HCT116 (cell line): ENCODE measurements at regions not wholly inside any gene's neighbourhood (a gene's known extent, or its start where the extent isn't known, plus 50 kb on each side); places are given as distances from the start of the nearest gene placed in this dataset.

ENCODE experiments used
- ATAC-seq: fragments of 200-7000 bp; cut with Tn5 transposase; 2 replicates; pipeline ENCODE4 v1.9.1; 2020; ENCODE audit warnings: mild to moderate bottlenecking, moderate library complexity
- BruUV-seq: library from RNA; stranded (reverse); fragments of 400-500 nt; replicated peaks from 2 replicates; lab custom pipeline; 2021; lab: Mats Ljungman, UMichigan
- CTCF ChIA-PET: fragments of 300-600 bp; sonication (Branson Sonifier 250); formaldehyde crosslinking; loops from one replicate; lab custom pipeline; 2021; ENCODE audit warnings: antibody characterized with exemption; lab: Charles Lee
- POLR2A ChIA-PET: fragments of 300-600, 350-600 bp; sonication (Branson Sonifier 250); formaldehyde crosslinking; loops from one replicate; lab custom pipeline; 2021; ENCODE audit warnings: antibody characterized with exemption; lab: Charles Lee
- RAD21 ChIA-PET, 2 experiments: fragments of 300-600 bp; sonication (Branson Sonifier 250); formaldehyde crosslinking; loops; one replicate each; lab custom pipeline; 2023; ENCODE audit warnings: low total read pairs in 2 of 2; ENCODE audit not compliant: uncharacterized antibody in 2 of 2, unreplicated experiment in 2 of 2, low non-redundant PET in 1 of 2; lab: Charles Lee
- DNase-seq: peaks from one replicate; pipeline ENCODE4 v3.0.0-alpha.2; 2010; ENCODE audit warnings: low read depth, low spot score
- H2AFZ ChIP-seq: fragments of 200-600 bp; shearing (Covaris generic), sonication (generic); 2 replicates; pipeline ENCODE4 v1.6.1; 2017; ENCODE audit warnings: low read depth, mixed run types, mixed read lengths, antibody characterized with exemption, low read length; ENCODE audit not compliant: poor library complexity, severe bottlenecking
- H3K27ac ChIP-seq: 2 replicates; pipeline ENCODE4 v1.5.1; 2012; ENCODE audit warnings: low read depth, low read length
- H3K27me3 ChIP-seq: fragments of 200-600 bp; sonication (generic); 2 replicates; pipeline ENCODE4 v1.6.1; 2016; ENCODE audit warnings: mixed run types, low read length, mixed read lengths; ENCODE audit not compliant: insufficient read depth
- H3K36me3 ChIP-seq, 2 experiments: fragments of 200-500 bp in 1 of 2; fragments of 200-600 bp in 1 of 2; sonication (Bioruptor generic) in 1 of 2; sonication (generic) in 1 of 2; 2 replicates each; pipeline versions ENCODE4 v1.5.1 to v1.6.1; 2014 to 2016; ENCODE audit warnings: low read length in 2 of 2, inconsistent platforms in 1 of 2, mixed read lengths in 1 of 2, mixed run types in 1 of 2; ENCODE audit not compliant: insufficient read depth in 2 of 2, control insufficient read depth in 1 of 2
- H3K4me1 ChIP-seq, 2 experiments: fragments of 200-600 bp in 1 of 2; sonication (generic) in 1 of 2; 2 replicates each; pipeline versions ENCODE4 v1.5.1 to v1.6.1; 2012 to 2017; ENCODE audit warnings: low read length in 2 of 2, inconsistent platforms in 1 of 2, mild to moderate bottlenecking in 1 of 2, mixed read lengths in 1 of 2, mixed run types in 1 of 2, moderate library complexity in 1 of 2; ENCODE audit not compliant: insufficient read depth in 2 of 2, control insufficient read depth in 1 of 2
- H3K4me2 ChIP-seq: fragments of 200-600 bp; sonication (generic); 2 replicates; pipeline ENCODE4 v1.6.1; 2017; ENCODE audit warnings: mixed run types, low read length, mixed read lengths
- H3K4me3 ChIP-seq, 2 experiments: fragments of 200-600 bp in 1 of 2; sonication (generic) in 1 of 2; replicated peaks in 1 of 2; 2 replicates each; pipeline ENCODE4 v1.5.1; 2011 to 2016; ENCODE audit warnings: low read length in 2 of 2, control low read depth in 1 of 2, low read depth in 1 of 2, mild to moderate bottlenecking in 1 of 2, mixed read lengths in 1 of 2, mixed run types in 1 of 2
- H3K79me2 ChIP-seq: fragments of 200-600 bp; sonication (generic); 2 replicates; pipeline ENCODE4 v1.6.1; 2017; ENCODE audit warnings: mild to moderate bottlenecking, mixed run types, low read length, moderate library complexity, mixed read lengths; ENCODE audit not compliant: insufficient read depth
- H3K9ac ChIP-seq: fragments of 200-600 bp; sonication (generic); 2 replicates; pipeline ENCODE4 v1.6.1; 2016; ENCODE audit warnings: low read length, mixed read lengths
- H3K9me2 ChIP-seq: fragments of 200-600 bp; sonication (generic), shearing (Covaris generic); 2 replicates; pipeline ENCODE4 v1.6.1; 2017; ENCODE audit warnings: mixed run types, mild to moderate bottlenecking, moderate library complexity; ENCODE audit not compliant: insufficient read depth
- H3K9me3 ChIP-seq, 2 experiments: fragments of 200-500 bp in 1 of 2; fragments of 200-600 bp in 1 of 2; sonication (Bioruptor generic) in 1 of 2; sonication (generic) in 1 of 2; 2 replicates each; pipeline ENCODE4 v1.6.1; 2014 to 2017; ENCODE audit warnings: low read length in 2 of 2, mixed read lengths in 2 of 2, inconsistent platforms in 1 of 2, low read depth in 1 of 2, mild to moderate bottlenecking in 1 of 2, mixed run types in 1 of 2, moderate library complexity in 1 of 2; ENCODE audit not compliant: control insufficient read depth in 1 of 2, insufficient read depth in 1 of 2
- H4K20me1 ChIP-seq: fragments of 200-600 bp; sonication (generic), shearing (Covaris generic); 2 replicates; pipeline ENCODE4 v1.6.1; 2017; ENCODE audit warnings: mixed run types, mild to moderate bottlenecking, moderate library complexity; ENCODE audit not compliant: insufficient read depth
- CBX3 ChIP-seq: IDR thresholded peaks from 2 replicates; pipeline ENCODE4 v1.6.1; 2012; ENCODE audit warnings: low read depth
- CEBPB ChIP-seq: IDR thresholded peaks from 2 replicates; pipeline ENCODE4 v1.6.1; 2012; ENCODE audit warnings: low read depth
- ELF1 ChIP-seq: IDR thresholded peaks from 2 replicates; pipeline ENCODE4 v1.6.1; 2012; ENCODE audit warnings: low read depth, borderline replicate concordance
- EZH2phosphoT487 ChIP-seq: fragments of 200-600 bp; IDR thresholded peaks from 2 replicates; pipeline ENCODE4 v1.6.1; 2018; ENCODE audit warnings: antibody characterized with exemption, borderline replicate concordance
- FOSL1 ChIP-seq: IDR thresholded peaks from 2 replicates; pipeline ENCODE4 v1.6.1; 2012; ENCODE audit warnings: low read depth
- JUND ChIP-seq: IDR thresholded peaks from 2 replicates; pipeline ENCODE4 v1.6.1; 2012
- MAX ChIP-seq: IDR thresholded peaks from 2 replicates; pipeline ENCODE4 v1.6.1; 2012
- POLR2A ChIP-seq: IDR thresholded peaks from 2 replicates; pipeline ENCODE4 v1.7.0; 2011; ENCODE audit warnings: borderline replicate concordance; ENCODE audit not compliant: insufficient read depth, insufficient read length; ENCODE audit errors: extremely low read depth
- POLR2AphosphoS5 ChIP-seq: IDR thresholded peaks from 2 replicates; pipeline ENCODE4 v1.6.1; 2011; ENCODE audit warnings: mild to moderate bottlenecking, low read depth, low read length, moderate library complexity
- RAD21 ChIP-seq: IDR thresholded peaks from 2 replicates; pipeline ENCODE4 v1.6.1; 2012; ENCODE audit warnings: low read depth, mild to moderate bottlenecking
- SIN3A ChIP-seq: IDR thresholded peaks from 2 replicates; pipeline ENCODE4 v1.6.1; 2012; ENCODE audit warnings: low read depth
- SRF ChIP-seq: IDR thresholded peaks from 2 replicates; pipeline ENCODE4 v1.6.1; 2012; ENCODE audit warnings: low read depth
- TCF7L2 ChIP-seq: IDR thresholded peaks from 2 replicates; pipeline ENCODE4 v1.7.0; 2011; ENCODE audit warnings: borderline replicate concordance, inconsistent platforms; ENCODE audit not compliant: insufficient read depth, insufficient read length; ENCODE audit errors: extremely low read depth
- YY1 ChIP-seq: IDR thresholded peaks from 2 replicates; pipeline ENCODE4 v1.6.1; 2011; ENCODE audit warnings: low read length, low read depth, moderate library complexity, mild to moderate bottlenecking; ENCODE audit not compliant: insufficient replicate concordance; ENCODE audit errors: extremely low read depth
- ZBTB33 ChIP-seq: IDR thresholded peaks from 2 replicates; pipeline ENCODE4 v1.6.1; 2011; ENCODE audit warnings: mild to moderate bottlenecking, low read length, moderate library complexity; ENCODE audit not compliant: insufficient replicate concordance; ENCODE audit errors: extremely low read depth
- ZFX ChIP-seq: fragments of 450-650 bp; IDR thresholded peaks from 2 replicates; pipeline ENCODE4 v1.6.1; 2017
- ZNF274 ChIP-seq: fragments of 200-500 bp; sonication (Bioruptor generic); IDR thresholded peaks from 2 replicates; pipeline ENCODE4 v1.6.1; 2014; ENCODE audit warnings: mild to moderate bottlenecking, low read depth, low read length, inconsistent platforms
- intact Hi-C: fragments of 100-400 bp; cut with micrococcal nuclease; formaldehyde crosslinking; loops from 2 replicates; pipeline ENCODE4 v1.10.0; 2022
- TF ChIP-seq, protein P1 (sequence below), 3 experiments: fragments of 200-600 bp in 1 of 3; sonication (generic) in 1 of 3; IDR thresholded peaks in 2 of 3; conservative IDR thresholded peaks in 1 of 3; 2 replicates each; pipeline ENCODE4 v1.5.1; 2012 to 2017; ENCODE audit warnings: low read depth in 2 of 3, low read length in 2 of 3, antibody characterized with exemption in 1 of 3, borderline replicate concordance in 1 of 3, control low read depth in 1 of 3, mild to moderate bottlenecking in 1 of 3, mixed read lengths in 1 of 3, mixed run types in 1 of 3, moderate library complexity in 1 of 3; ENCODE audit not compliant: insufficient read depth in 1 of 3

GRCh38 chr5:124828731-124829234 is 82.3 kb upstream of the ZNF608 start:
- Histone ChIP-seq H3K4me2 (no peak overlapping the region), H3K4me3 (no peak overlapping the region), H3K79me2 (no peaks in the 10 kb centered on the region), H4K20me1 (no peaks in the 10 kb centered on the region), H3K4me1 (no peaks in the 10 kb centered on the region), H3K36me3 (no peaks in the 10 kb centered on the region), H2AFZ (no peak overlapping the region), H3K9me3 (no peaks in the 10 kb centered on the region), H3K9me2 (no peaks in the 10 kb centered on the region)
- POLR2A ChIA-PET: no interaction called here
- BruUV-seq: no TSS peak
- CTCF ChIA-PET: no interaction called here
- no peak for TF ChIP-seq SIN3A
- TF ChIP-seq JUND: no peak
- TF ChIP-seq, protein P1, sequence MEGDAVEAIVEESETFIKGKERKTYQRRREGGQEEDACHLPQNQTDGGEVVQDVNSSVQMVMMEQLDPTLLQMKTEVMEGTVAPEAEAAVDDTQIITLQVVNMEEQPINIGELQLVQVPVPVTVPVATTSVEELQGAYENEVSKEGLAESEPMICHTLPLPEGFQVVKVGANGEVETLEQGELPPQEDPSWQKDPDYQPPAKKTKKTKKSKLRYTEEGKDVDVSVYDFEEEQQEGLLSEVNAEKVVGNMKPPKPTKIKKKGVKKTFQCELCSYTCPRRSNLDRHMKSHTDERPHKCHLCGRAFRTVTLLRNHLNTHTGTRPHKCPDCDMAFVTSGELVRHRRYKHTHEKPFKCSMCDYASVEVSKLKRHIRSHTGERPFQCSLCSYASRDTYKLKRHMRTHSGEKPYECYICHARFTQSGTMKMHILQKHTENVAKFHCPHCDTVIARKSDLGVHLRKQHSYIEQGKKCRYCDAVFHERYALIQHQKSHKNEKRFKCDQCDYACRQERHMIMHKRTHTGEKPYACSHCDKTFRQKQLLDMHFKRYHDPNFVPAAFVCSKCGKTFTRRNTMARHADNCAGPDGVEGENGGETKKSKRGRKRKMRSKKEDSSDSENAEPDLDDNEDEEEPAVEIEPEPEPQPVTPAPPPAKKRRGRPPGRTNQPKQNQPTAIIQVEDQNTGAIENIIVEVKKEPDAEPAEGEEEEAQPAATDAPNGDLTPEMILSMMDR (IDR thresholded peaks at IDR 0.05 in 2 of 3, conservative IDR thresholded peaks at IDR 0.05 in 1 of 3; ENCODE audit: borderline replicate concordance in 1 of 3, insufficient read depth in 1 of 3, low read depth in 2 of 3, low read length in 2 of 3): no peak
- no peak for TF ChIP-seq CBX3
- no peak for TF ChIP-seq MAX
- no peak for TF ChIP-seq POLR2A
- no peak for TF ChIP-seq CEBPB
- TF ChIP-seq ZFX: no peak
- no peak for TF ChIP-seq EZH2phosphoT487
- TF ChIP-seq SRF: no peak
- no peak for TF ChIP-seq ELF1
- no peak for TF ChIP-seq RAD21
- TF ChIP-seq YY1: no peak
- TF ChIP-seq POLR2AphosphoS5: no peak
- TF ChIP-seq TCF7L2: no peak
- no peak for TF ChIP-seq ZBTB33
- TF ChIP-seq FOSL1: no peak
- no peak for TF ChIP-seq ZNF274
- TF ChIP-seq, all 23 proteins: peak for 0
- DNase-seq (no peak), ATAC-seq (no peak)
- H3K27me3 ChIP-seq: no peaks in the 10 kb centered on the region
- intact Hi-C loops: no loop called here
- H3K9ac ChIP-seq: no peak overlapping the region
- H3K27ac ChIP-seq: no peak overlapping the region
- RAD21 ChIA-PET: no interaction called here
